ENCODE measurements at regions not wholly inside any gene's neighbourhood (a gene's known extent, or its start where the extent isn't known, plus 50 kb on each side); places are given as distances from the start of the nearest gene placed in this dataset.
"Not testable (repeated sequence)": the region's sequence is repeated elsewhere in the genome, so short reads cannot be mapped to it uniquely, and the experiment has no call there.

- in situ Hi-C loops (cut with MboI; ENCODE audit: low sequenced_read_pairs), result no loop called here
Observed at GRCh38 chr6:47180633-47181032, 129.1 kb downstream of the TNFRSF21 start.

DNA sequence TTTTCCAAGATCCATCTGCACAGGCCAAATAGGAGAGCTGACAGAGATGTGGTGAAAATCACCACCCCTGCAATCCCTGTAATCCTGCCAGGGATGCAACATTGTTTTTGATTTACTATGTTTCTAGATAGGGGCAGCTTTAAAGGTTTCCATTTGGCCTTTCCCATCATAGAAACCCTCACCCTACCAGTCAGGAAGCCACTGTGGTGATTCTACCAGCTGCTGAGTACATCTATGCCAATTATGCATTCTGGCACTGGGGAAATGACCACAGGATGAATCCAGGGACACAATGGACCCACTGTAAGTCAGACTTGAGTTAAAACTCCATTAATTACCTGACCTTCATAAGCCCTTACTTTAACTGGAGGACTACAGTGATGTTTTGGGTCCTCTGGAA lies 130.4 kb downstream of the TNFRSF21 start:
- in situ Hi-C loops (cut with MboI; ENCODE audit: low sequenced_read_pairs), result no loop called here

- in situ Hi-C loops (cut with MboI; ENCODE audit: low sequenced_read_pairs), result no loop called here
Observed at GRCh38 chr6:47175656-47176055, 133.5 kb upstream of the ADGRF1 start.

DNA sequence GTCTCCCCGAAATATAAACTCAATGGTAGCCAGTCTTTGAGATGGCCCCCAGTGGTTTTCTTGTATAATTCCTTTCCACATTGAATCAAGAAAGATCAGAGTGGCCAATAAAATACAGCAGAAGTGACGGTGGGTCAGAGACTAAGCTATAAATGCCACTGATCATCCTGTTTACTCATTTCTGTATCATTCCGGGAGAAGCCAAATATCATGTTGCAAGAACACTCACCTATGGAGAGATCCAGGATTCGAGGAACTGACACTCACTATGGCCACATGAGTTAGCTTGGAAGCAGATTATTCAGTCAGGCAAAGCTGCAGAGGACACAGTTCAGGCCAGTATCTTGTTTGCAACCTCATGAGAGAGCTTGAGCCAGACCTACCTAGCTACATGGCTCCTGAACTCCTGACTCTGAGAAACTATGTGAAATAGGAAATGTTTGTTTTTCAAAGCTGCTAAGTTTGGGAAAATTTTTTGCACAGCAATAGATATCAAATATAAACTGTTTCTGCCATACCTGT lies 132.4 kb upstream of the ADGRF1 start:
- in situ Hi-C loops (cut with MboI; ENCODE audit: low sequenced_read_pairs), result no loop called here

- in situ Hi-C loops (cut with MboI; ENCODE audit: low sequenced_read_pairs), result not testable (repeated sequence)
Observed at GRCh38 chr6:47174063-47174462, 131.9 kb upstream of the ADGRF1 start.

- in situ Hi-C loops (cut with MboI; ENCODE audit: low sequenced_read_pairs), result not testable (repeated sequence)
Observed at GRCh38 chr6:47173145-47173544, 131.0 kb upstream of the ADGRF1 start.

- in situ Hi-C loops (cut with MboI; ENCODE audit: low sequenced_read_pairs), result no loop called here
Observed at GRCh38 chr6:47170617-47170947, 128.4 kb upstream of the ADGRF1 start.

DNA sequence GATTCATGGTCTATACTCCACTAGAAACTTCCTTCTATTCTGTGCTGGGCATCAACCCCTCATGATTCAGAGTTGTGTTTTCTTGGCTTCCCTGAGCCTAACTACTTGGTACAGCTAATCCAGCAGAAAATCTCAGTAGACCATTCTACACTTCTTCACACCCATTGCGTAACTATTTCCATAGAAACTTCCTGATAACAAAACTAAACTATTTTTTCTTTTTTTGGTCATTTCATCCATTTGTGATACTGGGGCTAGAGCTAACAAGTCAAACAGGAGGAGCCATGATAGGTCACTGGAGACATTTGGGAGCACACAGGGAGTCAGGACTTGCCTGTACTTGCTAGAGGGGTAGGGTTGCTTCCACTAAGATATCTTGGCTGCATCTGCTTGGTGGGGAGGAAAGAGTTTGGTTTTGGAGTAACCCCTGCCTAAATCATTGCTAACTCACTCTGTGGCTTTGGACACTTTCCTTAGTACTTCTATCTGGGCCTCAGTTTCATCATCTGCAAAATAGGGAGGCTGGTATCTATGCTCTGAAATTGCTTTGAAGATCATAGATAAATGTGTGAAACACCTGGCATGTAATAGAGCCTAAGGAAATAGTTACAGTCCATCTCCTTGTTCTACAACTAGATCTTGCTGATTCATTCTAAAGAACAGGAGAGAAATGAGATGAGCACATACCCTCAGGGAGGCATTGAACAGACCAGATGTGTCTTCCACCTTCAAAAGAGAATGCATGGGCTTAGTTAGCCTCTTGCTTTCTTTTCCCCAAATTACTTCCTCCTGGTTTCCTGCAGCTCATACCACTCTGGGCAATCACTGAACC lies 127.9 kb upstream of the ADGRF1 start:
- in situ Hi-C loops (cut with MboI; ENCODE audit: low sequenced_read_pairs), result no loop called here

DNA sequence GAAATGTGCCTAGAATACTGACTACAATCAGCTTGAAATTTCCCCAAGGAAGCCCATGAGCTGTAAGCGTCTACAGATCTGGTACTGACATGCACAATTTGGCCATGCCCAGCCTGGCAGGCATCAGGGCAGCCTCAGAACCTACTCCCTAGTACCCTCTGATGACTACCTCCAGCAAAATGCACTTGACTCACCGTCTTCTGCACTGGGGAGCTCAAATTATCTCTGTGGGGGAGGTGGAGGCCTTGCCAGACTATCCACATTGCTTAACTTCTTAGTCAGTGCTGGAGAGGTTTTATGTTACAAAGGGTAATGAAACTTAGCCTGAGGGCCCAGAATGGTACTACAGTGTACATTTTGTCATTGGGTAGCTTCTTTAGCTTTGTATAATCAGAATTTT lies 126.0 kb upstream of the ADGRF1 start:
- in situ Hi-C loops (cut with MboI; ENCODE audit: low sequenced_read_pairs), result no loop called here

DNA sequence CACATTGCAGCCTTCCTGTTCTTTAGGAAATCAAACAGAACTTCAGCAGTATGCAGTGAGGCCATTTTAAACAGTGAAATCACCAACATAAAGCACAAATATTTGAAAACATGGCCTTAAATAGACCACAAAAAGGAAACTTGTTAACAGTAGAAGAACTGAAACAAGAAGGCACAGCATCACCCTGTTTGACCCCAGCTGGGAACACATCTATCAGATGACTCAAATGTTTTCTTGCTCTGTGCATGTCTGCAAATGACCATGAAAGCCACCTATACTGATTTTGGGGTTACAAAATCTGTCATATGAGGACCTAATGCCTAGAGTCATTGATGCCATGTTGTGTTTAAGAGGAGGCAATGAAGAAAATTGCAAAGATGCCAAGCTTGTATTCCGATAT lies 123.8 kb upstream of the ADGRF1 start:
- in situ Hi-C loops (cut with MboI; ENCODE audit: low sequenced_read_pairs), result no loop called here

DNA sequence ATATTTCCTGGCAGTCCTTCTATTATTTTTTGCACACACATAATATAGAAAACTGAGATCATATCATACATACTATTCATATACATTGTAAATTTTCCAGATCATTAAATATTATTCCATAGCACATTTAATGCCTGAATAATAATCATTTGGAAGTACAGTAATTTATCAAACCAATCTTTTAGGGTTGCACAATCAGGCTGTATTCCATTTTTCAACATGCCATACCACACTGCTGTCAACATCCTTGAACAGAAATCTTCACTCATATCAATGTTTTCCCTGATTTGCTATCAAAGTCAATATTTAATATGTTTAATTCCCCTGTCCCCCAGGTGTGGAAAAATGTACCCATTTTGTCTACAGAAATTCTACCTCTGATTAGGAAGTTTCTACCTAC lies 122.7 kb upstream of the ADGRF1 start:
- in situ Hi-C loops (cut with MboI; ENCODE audit: low sequenced_read_pairs), result no loop called here

DNA sequence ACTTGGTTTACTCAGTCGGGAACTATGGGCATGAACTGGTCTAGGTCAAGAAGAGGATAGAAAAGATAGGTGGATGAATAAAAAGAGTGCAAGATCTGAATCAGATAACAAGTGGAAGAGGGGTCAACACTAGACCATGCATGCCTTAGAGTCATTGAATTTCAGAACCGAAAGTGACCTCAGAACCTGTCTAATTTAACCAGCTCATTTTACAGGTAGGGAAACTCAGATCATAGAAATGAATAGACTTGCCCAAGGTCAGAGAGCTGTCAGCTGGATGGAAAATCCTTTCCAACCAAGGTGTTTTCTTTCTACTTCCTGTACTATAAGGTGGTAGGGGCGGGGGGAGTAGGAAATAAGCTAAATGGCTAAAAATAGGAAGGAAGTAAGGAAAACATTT lies 121.4 kb upstream of the ADGRF1 start:
- in situ Hi-C loops (cut with MboI; ENCODE audit: low sequenced_read_pairs), result no loop called here

GRCh38 chr6:47162793-47163192 lies 120.7 kb upstream of the ADGRF1 start:
- in situ Hi-C loops (cut with MboI; ENCODE audit: low sequenced_read_pairs), result no loop called here

DNA sequence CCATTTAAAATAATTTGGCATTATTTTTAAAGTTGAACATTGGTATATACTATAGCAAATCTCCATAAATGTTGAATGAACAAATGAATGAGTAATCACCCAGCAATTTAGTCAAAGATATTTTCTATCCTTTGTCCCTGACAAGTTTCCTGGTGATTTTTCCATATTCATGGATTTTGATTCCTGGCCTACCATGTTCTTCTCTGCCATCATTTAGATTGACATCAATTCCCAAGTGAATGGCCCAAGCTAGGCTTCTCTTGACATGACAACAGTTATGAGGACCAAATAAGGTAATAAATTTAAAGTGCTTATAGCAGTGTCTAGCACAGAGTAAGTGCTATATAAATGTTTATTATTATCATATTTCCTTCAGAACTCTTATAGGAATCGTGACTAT lies 120.1 kb upstream of the ADGRF1 start:
- in situ Hi-C loops (cut with MboI; ENCODE audit: low sequenced_read_pairs), result no loop called here

DNA sequence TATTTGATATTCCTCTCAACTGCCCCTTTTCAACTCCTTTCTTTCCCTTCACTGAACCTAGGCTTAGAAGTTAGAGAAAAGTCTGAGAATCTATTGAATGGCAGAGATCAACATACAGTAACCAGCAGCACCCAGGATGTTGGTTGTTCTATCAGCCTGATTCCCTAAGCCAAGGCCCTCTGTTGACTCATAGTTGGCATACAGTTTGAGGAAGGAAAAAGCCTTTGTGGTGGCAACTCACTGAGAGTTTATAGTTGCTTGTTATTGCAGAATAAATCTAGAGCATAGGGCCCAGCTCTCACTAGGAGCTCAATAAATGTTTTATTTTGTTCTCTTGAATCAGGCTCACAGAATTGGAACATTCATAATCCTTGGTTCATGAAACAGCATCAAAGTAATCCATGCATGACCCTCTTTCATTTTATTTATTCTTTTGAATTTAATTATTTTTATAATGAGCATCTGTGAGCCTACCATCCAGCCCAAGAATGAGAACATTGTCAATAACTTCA lies 119.1 kb upstream of the ADGRF1 start:
- in situ Hi-C loops (cut with MboI; ENCODE audit: low sequenced_read_pairs), result no loop called here

DNA sequence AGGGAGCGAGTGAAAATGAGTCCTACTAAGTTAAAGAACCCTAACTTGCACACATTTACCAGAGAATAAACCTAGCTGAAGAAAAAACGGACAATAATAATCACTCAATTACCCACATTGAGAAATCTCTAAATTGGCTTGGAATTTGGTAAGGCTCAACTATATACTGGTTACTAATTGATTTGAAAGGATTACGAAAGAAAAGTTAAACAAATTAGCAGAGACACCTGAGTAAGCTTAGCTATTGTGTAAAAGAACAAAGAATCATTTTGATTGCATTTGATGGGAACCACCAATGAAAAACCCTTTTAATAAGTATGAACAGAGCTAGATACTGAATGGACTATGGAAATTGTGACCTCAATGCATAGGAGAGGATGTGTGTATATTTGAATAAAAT lies 118.6 kb upstream of the ADGRF1 start:
- in situ Hi-C loops (cut with MboI; ENCODE audit: low sequenced_read_pairs), result no loop called here

DNA sequence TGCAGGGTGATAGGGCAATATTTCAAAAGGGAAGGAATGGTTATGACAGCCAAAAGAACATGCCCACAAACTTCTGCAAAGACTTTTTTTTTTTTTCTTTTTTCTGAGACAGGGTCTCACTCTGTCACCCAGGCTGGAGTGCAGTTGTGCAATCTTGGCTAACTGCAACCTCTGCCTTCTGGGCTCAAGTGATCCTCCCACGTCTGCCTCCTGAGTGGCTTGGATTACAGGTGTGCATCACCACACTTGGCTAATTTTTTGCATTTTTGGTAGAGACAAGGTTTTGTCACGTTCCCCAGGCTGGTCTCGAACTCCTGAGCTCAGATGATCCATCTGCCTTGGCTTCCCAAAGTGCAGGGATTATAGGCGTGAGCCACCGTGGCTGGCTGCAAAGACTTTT lies 117.6 kb upstream of the ADGRF1 start:
- in situ Hi-C loops (cut with MboI; ENCODE audit: low sequenced_read_pairs), result no loop called here

DNA sequence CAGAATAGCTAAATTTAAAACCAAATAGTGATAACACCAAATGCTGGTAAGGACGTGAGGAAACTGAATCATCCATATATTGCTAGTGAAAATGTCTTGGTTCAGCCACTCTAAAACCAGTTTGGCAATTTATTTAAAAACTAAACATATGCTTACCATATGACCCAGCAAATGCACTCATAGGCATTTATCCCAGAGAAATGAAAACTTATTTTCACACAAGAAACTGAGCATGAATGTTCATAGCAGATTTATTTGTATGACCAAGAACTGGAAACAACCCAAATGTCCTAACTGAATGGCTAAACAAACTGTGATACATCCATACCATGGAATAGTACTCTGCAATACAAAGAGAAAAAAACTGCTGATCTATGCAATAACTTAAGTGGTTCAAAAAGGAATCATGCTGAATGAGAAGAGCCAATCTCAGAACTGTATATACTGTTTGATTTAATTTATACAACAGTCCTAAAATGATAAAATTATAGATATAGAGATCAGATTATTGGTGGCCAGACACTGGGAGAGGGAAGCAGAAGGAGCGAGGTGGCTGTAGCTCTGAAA lies 115.6 kb upstream of the ADGRF1 start:
- in situ Hi-C loops (cut with MboI; ENCODE audit: low sequenced_read_pairs), result no loop called here

GRCh38 chr6:47157063-47157462 lies 114.9 kb upstream of the ADGRF1 start:
- in situ Hi-C loops (cut with MboI; ENCODE audit: low sequenced_read_pairs), result no loop called here

DNA sequence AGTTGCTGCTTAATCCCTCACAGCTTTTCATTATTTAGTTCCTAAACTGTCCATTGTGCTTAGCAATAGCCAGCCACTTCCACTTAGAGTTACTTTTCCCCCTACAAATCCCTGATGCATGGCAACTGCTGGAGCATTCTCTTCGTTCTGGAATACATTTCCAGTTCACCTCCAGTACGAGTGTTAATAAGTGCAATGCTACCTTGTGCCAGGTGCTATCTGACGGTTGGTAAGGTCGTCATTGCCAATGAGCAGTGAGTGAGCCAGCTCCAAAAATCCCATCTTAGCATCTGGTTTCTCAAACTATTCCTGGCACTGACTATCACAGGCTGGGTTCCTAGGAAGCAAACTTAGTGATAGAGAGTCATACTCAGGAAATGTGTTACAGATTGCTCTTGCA lies 114.1 kb upstream of the ADGRF1 start:
- in situ Hi-C loops (cut with MboI; ENCODE audit: low sequenced_read_pairs), result no loop called here

DNA sequence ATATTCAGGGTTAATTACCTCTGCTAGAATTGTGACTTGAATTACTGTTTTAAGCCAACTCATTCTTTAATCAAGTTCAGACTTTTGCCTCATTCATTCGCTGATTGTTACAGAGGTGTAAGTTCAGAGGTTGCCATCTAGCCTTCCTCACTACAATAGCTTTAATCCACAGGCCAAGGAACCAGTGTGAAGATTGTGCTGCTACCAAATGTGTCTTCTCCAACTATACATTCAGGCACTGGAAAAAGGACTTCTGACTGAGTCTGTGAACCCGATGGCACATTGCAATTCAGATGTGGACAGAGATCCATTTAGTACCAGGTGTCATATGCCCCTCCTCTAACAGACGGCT lies 111.2 kb upstream of the ADGRF1 start:
- in situ Hi-C loops (cut with MboI; ENCODE audit: low sequenced_read_pairs), result no loop called here

DNA sequence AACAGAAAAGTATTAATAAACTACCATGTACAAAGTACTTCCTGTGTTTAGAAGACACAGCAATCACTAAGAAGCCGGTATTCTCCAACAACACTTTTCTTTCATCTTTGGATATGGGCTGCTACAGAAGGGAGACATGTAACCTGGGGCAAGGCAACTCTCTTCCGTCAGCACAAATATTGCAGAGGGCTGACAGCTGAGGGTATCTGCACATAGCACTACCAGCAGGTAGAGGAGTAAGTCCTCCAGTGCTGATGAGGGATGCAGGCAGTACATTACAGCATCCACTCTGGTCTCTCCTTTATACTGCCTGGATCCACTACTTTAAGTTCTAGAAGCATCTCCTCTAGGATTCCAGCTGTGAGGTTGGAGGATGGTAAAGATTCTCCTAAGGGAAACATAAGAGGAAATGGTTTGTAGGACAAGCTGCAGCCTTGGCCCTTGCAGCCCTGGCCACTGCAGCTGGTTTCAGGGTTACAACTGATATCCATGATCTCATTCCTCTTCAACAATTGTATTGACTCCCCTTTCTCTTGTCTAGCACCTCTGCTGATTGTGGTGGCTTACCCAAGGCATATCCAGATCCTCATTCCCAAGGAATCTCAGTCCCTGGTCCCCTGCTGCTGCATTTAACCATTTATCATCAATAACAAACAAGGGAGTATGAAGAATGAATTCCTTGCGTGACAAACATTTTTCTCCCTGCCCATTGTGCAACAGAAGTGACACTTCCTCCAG lies 110.7 kb upstream of the ADGRF1 start:
- in situ Hi-C loops (cut with MboI; ENCODE audit: low sequenced_read_pairs), result no loop called here
